A673 (cell line): ENCODE measurements at regions not wholly inside any gene's neighbourhood (a gene's known extent, or its start where the extent isn't known, plus 50 kb on each side); places are given as distances from the start of the nearest gene placed in this dataset.

Experiments
- BruUV-seq: library from RNA; stranded (reverse); fragments of 400-500 nt; replicated peaks from 2 replicates; lab custom pipeline; 2021; lab: Mats Ljungman, UMichigan
- CTCF ChIA-PET: fragments of 300-600 bp; sonication (Branson Sonifier 250); formaldehyde crosslinking; loops from one replicate; lab custom pipeline; 2022; ENCODE audit warnings: antibody characterized with exemption; lab: Charles Lee
- POLR2A ChIA-PET: fragments of 300-600 bp; sonication (Branson Sonifier 250); formaldehyde crosslinking; loops from one replicate; lab custom pipeline; 2022; ENCODE audit warnings: antibody characterized with exemption; ENCODE audit not compliant: low non-redundant PET; lab: Charles Lee
- DNase-seq: peaks from one replicate; pipeline ENCODE4 v3.0.0-alpha.2; 2015; ENCODE audit warnings: low spot score
- H3K27ac ChIP-seq: fragments of 200-600 bp; sonication (generic); 2 replicates; pipeline ENCODE4 v1.5.1; 2016; ENCODE audit warnings: mixed run types, low read depth, mild to moderate bottlenecking, mixed read lengths, antibody characterized with exemption, low read length; ENCODE audit not compliant: poor library complexity, severe bottlenecking
- H3K27me3 ChIP-seq: fragments of 200-600 bp; sonication (generic); replicated peaks from 2 replicates; pipeline ENCODE4 v1.6.1; 2017; ENCODE audit warnings: mixed run types, low read depth, mild to moderate bottlenecking, mixed read lengths, antibody characterized with exemption, low read length; ENCODE audit not compliant: insufficient read depth, poor library complexity
- H3K36me3 ChIP-seq: fragments of 200-600 bp; sonication (generic); 2 replicates; pipeline ENCODE4 v1.6.1; 2016; ENCODE audit warnings: mixed run types, mild to moderate bottlenecking, mixed read lengths, antibody characterized with exemption, low read length; ENCODE audit not compliant: insufficient read depth, poor library complexity, severe bottlenecking
- H3K4me1 ChIP-seq: fragments of 200-600 bp; sonication (generic); 2 replicates; pipeline ENCODE4 v1.6.1; 2017; ENCODE audit warnings: mixed run types, mild to moderate bottlenecking, mixed read lengths, antibody characterized with exemption, low read length; ENCODE audit not compliant: insufficient read depth, poor library complexity, severe bottlenecking
- H3K4me3 ChIP-seq: fragments of 200-600 bp; sonication (generic); 2 replicates; pipeline ENCODE4 v1.5.1; 2016; ENCODE audit warnings: low read depth, mixed run types, mild to moderate bottlenecking, mixed read lengths, low read length; ENCODE audit not compliant: poor library complexity, severe bottlenecking
- H3K9me3 ChIP-seq: fragments of 200-600 bp; sonication (generic); 2 replicates; pipeline ENCODE4 v1.6.1; 2016; ENCODE audit warnings: mixed run types, low read depth, mild to moderate bottlenecking, mixed read lengths, antibody characterized with exemption, low read length; ENCODE audit not compliant: poor library complexity, severe bottlenecking
- CTCF ChIP-seq: fragments of 300-800, 200-600 bp; sonication (generic); conservative IDR thresholded peaks from 2 replicates; pipeline ENCODE4 v1.5.1; 2017; ENCODE audit warnings: low read depth, mild to moderate bottlenecking, antibody characterized with exemption, low read length, moderate library complexity, mixed read lengths
- EZH2 ChIP-seq: fragments of 200-600 bp; sonication (generic); IDR thresholded peaks from 2 replicates; pipeline ENCODE4 v1.6.1; 2017; ENCODE audit warnings: borderline replicate concordance, low read depth, mild to moderate bottlenecking, mixed read lengths, antibody characterized with exemption, low read length; ENCODE audit not compliant: poor library complexity, severe bottlenecking
- intact Hi-C: fragments of 100-400 bp; cut with micrococcal nuclease; formaldehyde crosslinking; loops from one replicate; pipeline ENCODE4 v1.10.0; 2022; ENCODE audit not compliant: unreplicated experiment

- CTCF ChIA-PET = no interaction called here
- intact Hi-C loops = no loop called here
- H3K4me1 ChIP-seq = no peaks in the 10 kb centered on the region
- no peak for DNase-seq
- TF ChIP-seq CTCF = no peak
- no peak for TF ChIP-seq EZH2
- no peak overlapping the region for H3K27ac ChIP-seq
- H3K9me3 ChIP-seq = no peaks in the 10 kb centered on the region
- POLR2A ChIA-PET = no interaction called here
- no peak overlapping the region for H3K4me3 ChIP-seq
- no TSS peak for BruUV-seq
- peaks cover 34% of the 10 kb centered on the region for H3K27me3 ChIP-seq
- no peaks in the 10 kb centered on the region for H3K36me3 ChIP-seq
Observed at GRCh38 chr10:7486528-7486927, 75.7 kb upstream of the SFMBT2 start.

- no peaks in the 10 kb centered on the region for H3K9me3 ChIP-seq
Observed at GRCh38 chr10:7485799-7486198, 75.0 kb upstream of the SFMBT2 start.

GRCh38 chr10:7485244-7485556 is 74.4 kb upstream of the SFMBT2 start:
- no TSS peak for BruUV-seq
- Histone ChIP-seq H3K36me3 (no peaks in the 10 kb centered on the region), H3K4me1 (no peaks in the 10 kb centered on the region), H3K27ac (no peak overlapping the region), H3K27me3 (peaks cover 34% of the 10 kb centered on the region), H3K9me3 (no peaks in the 10 kb centered on the region), H3K4me3 (no peak overlapping the region)
- TF ChIP-seq CTCF = no peak
- TF ChIP-seq EZH2 = no peak
- ChIA-PET CTCF (no interaction called here), POLR2A (no interaction called here)
- no peak for DNase-seq
- intact Hi-C loops = no loop called here

More at GRCh38 chr10:7485799-7486198, 75.0 kb upstream of the SFMBT2 start:
- TF ChIP-seq EZH2 (no peak), CTCF (no peak)
- ChIA-PET CTCF (no interaction called here), POLR2A (no interaction called here)
- Histone ChIP-seq H3K36me3 (no peaks in the 10 kb centered on the region), H3K4me1 (no peaks in the 10 kb centered on the region), H3K27me3 (peaks cover 34% of the 10 kb centered on the region), H3K4me3 (no peak overlapping the region), H3K27ac (no peak overlapping the region)
- no peak for DNase-seq
- intact Hi-C loops = no loop called here
- no TSS peak for BruUV-seq
